Fibroblast of pulmonary artery (primary cell): ENCODE measurements at regions not wholly inside any gene's neighbourhood (a gene's known extent, or its start where the extent isn't known, plus 50 kb on each side); places are given as distances from the start of the nearest gene placed in this dataset.

Experiments
- DNase-seq: peaks from one replicate; pipeline ENCODE4 v3.0.0-alpha.2; 2010; ENCODE audit warnings: low read depth
- H3K4me3 ChIP-seq: replicated peaks from 2 replicates; pipeline ENCODE4 v1.5.1; 2011; ENCODE audit warnings: low read depth, mild to moderate bottlenecking, control low read depth, low read length, moderate library complexity
- TF ChIP-seq, protein P1 (sequence below): IDR thresholded peaks from 2 replicates; pipeline ENCODE4 v1.5.1; 2011; ENCODE audit warnings: mild to moderate bottlenecking, control low read depth, low read length, inconsistent platforms; ENCODE audit errors: missing control alignments

DNA sequence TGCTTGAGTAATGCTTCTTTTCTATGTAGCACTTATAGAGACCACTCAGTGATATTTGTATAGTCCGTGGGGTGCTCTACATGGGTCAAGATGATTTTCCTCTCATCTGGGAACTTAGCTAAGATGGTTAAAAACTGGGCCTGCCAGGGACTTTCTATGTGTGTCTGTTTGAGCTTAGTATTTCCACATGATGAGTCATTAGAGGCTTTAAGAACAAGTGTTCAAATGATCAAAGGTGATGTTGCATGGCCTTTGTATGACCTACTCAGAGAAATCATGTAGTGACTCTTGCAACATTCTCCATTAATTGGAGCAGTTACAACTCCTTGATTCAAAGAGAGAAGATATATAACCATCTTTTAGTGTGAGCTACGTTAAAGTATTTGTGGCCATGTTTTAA, 1480.5 kb upstream of the IGFBP7 start:
- no peak for DNase-seq
- TF ChIP-seq, protein P1, sequence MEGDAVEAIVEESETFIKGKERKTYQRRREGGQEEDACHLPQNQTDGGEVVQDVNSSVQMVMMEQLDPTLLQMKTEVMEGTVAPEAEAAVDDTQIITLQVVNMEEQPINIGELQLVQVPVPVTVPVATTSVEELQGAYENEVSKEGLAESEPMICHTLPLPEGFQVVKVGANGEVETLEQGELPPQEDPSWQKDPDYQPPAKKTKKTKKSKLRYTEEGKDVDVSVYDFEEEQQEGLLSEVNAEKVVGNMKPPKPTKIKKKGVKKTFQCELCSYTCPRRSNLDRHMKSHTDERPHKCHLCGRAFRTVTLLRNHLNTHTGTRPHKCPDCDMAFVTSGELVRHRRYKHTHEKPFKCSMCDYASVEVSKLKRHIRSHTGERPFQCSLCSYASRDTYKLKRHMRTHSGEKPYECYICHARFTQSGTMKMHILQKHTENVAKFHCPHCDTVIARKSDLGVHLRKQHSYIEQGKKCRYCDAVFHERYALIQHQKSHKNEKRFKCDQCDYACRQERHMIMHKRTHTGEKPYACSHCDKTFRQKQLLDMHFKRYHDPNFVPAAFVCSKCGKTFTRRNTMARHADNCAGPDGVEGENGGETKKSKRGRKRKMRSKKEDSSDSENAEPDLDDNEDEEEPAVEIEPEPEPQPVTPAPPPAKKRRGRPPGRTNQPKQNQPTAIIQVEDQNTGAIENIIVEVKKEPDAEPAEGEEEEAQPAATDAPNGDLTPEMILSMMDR = no peak
- no peak overlapping the region for H3K4me3 ChIP-seq

DNA sequence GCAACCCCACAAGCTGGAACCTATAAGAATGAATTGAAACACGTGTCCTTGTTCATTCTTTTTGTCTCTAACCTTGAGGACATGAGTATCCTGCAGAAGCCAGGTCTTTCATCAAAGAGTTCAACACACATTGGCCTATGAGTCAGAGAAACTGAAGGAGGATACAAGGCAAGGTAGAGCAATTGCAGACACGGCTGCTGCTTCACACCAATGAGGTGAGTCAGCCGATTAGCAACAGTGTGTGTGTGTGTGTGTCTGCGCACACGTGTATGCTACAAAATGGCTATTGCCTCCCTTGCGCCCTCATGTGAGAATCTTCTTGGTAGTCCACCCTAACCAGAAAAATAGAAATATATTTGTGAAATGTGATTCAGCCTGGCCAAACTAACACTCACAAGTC, 1477.7 kb upstream of the IGFBP7 start:
- DNase-seq = no peak
- H3K4me3 ChIP-seq = no peak overlapping the region
- TF ChIP-seq, protein P1 = no peak

DNA sequence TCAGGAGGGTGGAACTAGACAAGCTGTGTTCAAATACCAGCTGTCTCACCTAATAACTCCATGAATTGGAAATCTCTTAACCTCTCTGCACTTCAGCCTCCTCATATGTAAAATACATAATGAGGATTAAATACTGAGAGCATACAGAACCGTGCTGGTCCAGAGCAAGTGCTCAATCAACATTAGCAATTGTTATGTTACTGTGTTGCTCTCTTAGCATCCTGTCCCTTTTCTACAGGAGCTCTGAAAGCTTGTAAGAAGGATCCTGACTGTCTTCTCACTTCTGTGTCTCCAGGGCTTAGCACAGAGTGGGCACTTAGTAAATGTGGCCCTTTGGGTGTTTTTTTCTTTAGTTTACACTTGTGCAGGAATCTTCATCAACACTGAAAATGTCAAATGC, 1456.1 kb upstream of the IGFBP7 start:
- TF ChIP-seq, protein P1 = no peak
- no peak overlapping the region for H3K4me3 ChIP-seq
- no peak for DNase-seq

DNA sequence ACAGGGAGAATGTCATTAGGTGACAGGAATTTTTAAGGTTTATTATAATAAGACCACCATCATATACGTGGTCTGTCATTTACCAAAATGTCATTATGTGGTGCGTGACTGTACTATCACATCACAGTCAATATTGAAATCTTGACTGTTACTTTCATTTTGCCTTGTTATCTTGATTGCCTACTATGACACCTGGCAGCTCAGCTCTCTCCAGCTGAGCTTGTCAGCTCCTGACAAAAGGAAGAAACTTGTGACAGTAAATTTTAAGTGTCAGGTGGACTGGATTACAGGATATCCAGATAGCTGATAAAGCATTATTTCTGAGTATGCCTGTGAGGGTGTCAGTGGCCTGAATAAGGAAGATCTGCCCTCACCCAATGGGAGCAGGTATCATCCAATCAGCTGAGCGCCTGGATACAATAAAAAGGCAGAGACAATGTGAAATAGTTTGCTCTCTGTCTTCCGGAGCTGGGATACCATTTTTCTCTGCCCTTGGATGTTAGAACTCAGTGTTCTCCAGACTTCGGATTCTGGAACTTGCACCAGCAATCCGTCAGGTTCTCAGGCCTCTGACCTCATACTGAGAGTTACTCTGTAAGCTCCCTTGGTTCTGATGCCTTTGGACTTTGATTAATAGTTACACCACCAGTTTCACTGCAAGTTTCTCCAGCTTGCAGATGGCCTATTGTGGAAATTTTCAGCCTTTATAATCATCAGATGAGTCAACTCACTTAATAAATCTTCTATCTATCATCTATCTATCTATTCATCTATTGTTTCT, 1454.7 kb upstream of the IGFBP7 start:
- H3K4me3 ChIP-seq = no peak overlapping the region
- TF ChIP-seq, protein P1 = no peak
- no peak for DNase-seq

DNA sequence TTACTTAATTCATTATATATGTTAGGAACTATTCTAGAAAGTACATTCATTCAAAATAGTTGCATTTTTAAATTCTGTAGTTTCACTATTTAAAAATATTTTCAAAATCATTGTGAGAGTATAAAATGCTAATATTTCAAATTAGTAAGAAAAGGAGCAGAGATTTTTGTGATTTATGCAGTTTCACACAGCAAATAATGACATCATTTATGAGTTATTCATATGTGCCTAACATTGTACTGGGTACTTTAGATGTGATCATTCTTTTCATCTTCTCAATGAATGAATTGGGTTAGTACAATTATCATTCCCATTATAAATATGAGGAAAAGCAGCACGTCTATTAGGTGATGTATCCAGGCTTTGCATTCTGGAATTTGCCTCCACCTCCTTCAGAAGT, 1451.0 kb upstream of the IGFBP7 start:
- DNase-seq = no peak
- no peak overlapping the region for H3K4me3 ChIP-seq
- TF ChIP-seq, protein P1 = no peak

DNA sequence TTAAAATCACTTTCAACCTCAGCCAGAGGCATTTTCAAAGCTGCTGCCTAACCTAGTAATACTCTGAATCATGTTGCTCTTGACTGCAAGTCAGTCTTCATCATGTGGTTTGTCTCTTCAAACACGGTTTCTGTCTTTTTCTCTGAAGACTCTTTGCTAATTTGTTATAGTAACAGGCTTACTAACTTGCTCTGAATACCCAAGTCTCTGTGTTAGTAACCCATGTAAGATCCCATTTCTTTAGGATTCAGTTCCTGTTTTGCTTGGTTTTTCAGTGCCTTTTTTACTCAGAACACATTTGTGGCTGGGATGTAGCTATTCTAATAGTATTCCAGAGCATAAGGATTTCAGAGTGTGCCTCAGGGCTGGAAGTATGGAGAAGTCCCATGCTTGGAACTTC, 1450.6 kb upstream of the IGFBP7 start:
- TF ChIP-seq, protein P1 = no peak
- H3K4me3 ChIP-seq = no peak overlapping the region
- DNase-seq = no peak

DNA sequence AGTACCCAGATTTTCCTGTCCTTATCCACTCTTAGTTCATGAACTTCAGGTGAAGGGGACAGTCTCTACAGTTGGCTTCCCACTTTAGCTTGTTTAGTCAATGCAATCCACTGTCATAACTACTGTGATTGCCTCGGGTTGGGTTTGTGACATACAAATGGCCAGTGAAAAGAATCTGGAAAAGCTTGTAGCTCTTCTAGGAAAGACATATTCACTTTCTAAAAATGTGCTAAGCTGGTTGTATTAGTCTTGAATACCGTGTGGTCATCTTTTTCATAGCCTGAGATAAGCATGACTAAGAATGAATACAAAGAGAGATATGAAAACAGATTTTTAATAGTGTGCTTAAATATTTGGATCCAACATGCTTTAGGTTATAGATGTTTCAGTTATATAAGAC, 1443.5 kb upstream of the IGFBP7 start:
- TF ChIP-seq, protein P1 = no peak
- H3K4me3 ChIP-seq = no peak overlapping the region
- no peak for DNase-seq
